NCI-H460 (cell line): ENCODE measurements at regions not wholly inside any gene's neighbourhood (a gene's known extent, or its start where the extent isn't known, plus 50 kb on each side); places are given as distances from the start of the nearest gene placed in this dataset.
"Not testable (repeated sequence)": the region's sequence is repeated elsewhere in the genome, so short reads cannot be mapped to it uniquely, and the experiment has no call there.

ENCODE experiments used
- DNase-seq: peaks from one replicate; pipeline ENCODE4 v3.0.0-alpha.2; 2016; ENCODE audit warnings: low read depth; ENCODE audit errors: extremely low read depth

- DNase-seq = no peak
Observed at GRCh38 chr1:37158113-37158749, 123.9 kb upstream of the GRIK3 start.

GRCh38 chr1:37159102-37159501 lies 124.8 kb upstream of the GRIK3 start:
- DNase-seq = no peak

- no peak for DNase-seq
Observed at GRCh38 chr1:37161171-37161570, 126.9 kb upstream of the GRIK3 start.

GRCh38 chr1:37162059-37162458 lies 127.7 kb upstream of the GRIK3 start:
- no peak for DNase-seq

GRCh38 chr1:37166005-37166404 lies 131.7 kb upstream of the GRIK3 start:
- DNase-seq = no peak

GRCh38 chr1:37167479-37167878 lies 133.2 kb upstream of the GRIK3 start:
- no peak for DNase-seq

GRCh38 chr1:37169241-37169640 lies 134.9 kb upstream of the GRIK3 start:
- no peak for DNase-seq

GRCh38 chr1:37169743-37170275 lies 135.5 kb upstream of the GRIK3 start:
- no peak for DNase-seq

- no peak for DNase-seq
Observed at GRCh38 chr1:37171691-37172090, 137.4 kb upstream of the GRIK3 start.

- DNase-seq = no peak
Observed at GRCh38 chr1:37174341-37174740, 140.0 kb upstream of the GRIK3 start.

- DNase-seq = no peak
Observed at GRCh38 chr1:37174876-37175275, 140.6 kb upstream of the GRIK3 start.

GRCh38 chr1:37175666-37176215 lies 141.4 kb upstream of the GRIK3 start:
- DNase-seq = no peak

GRCh38 chr1:37176269-37176668 lies 142.0 kb upstream of the GRIK3 start:
- DNase-seq = no peak

GRCh38 chr1:37177230-37177864 lies 143.0 kb upstream of the GRIK3 start:
- DNase-seq = peak; percentile 23

- no peak for DNase-seq
Observed at GRCh38 chr1:37181425-37181824, 147.1 kb upstream of the GRIK3 start.

GRCh38 chr1:37184789-37185188 lies 150.5 kb upstream of the GRIK3 start:
- no peak for DNase-seq

- no peak for DNase-seq
Observed at GRCh38 chr1:37186246-37186756, 152.0 kb upstream of the GRIK3 start.

- DNase-seq = no peak
Observed at GRCh38 chr1:37189111-37189510, 154.8 kb upstream of the GRIK3 start.

- DNase-seq = no peak
Observed at GRCh38 chr1:37197411-37197810, 163.1 kb upstream of the GRIK3 start.

- not testable (repeated sequence) for DNase-seq
Observed at GRCh38 chr1:37214305-37214704, 180.0 kb upstream of the GRIK3 start.

- no peak for DNase-seq
Observed at GRCh38 chr1:37233606-37234005, 199.3 kb upstream of the GRIK3 start.

- no peak for DNase-seq
Observed at GRCh38 chr1:37234941-37235418, 200.7 kb upstream of the GRIK3 start.
